ENCODE measurements at regions not wholly inside any gene's neighbourhood (a gene's known extent, or its start where the extent isn't known, plus 50 kb on each side); places are given as distances from the start of the nearest gene placed in this dataset.

DNA sequence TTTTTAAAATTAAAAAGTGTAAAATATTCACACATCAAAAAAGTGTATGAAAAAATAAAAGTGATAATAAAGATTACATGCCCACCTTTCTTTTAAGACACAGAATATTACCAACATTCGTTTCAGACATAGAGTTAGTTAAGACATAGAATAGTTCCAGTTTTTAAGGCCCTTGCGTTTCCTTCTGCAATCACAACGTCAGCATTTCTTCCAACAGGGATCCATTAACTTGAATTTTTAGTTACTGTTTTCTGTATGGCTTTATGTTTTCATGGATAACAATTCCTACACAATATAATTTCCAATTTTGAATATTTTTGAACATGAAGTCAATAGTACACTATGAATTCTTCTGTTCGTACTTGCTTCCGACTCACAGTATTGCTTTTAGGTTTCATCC is 170.8 kb upstream of the C11orf87 start:
- TF ChIP-seq FOXP2 (optimal IDR thresholded peaks at IDR 0.05; ENCODE audit: control extremely low read depth, extremely low read length, insufficient read depth) (no peak), POLR2AphosphoS5 (IDR thresholded peaks at IDR 0.05; ENCODE audit: borderline replicate concordance, low read depth, low read length) (no peak)

All from SK-N-MC (cell line).